ENCODE measurements at regions not wholly inside any gene's neighbourhood (a gene's known extent, or its start where the extent isn't known, plus 50 kb on each side); places are given as distances from the start of the nearest gene placed in this dataset.

DNA sequence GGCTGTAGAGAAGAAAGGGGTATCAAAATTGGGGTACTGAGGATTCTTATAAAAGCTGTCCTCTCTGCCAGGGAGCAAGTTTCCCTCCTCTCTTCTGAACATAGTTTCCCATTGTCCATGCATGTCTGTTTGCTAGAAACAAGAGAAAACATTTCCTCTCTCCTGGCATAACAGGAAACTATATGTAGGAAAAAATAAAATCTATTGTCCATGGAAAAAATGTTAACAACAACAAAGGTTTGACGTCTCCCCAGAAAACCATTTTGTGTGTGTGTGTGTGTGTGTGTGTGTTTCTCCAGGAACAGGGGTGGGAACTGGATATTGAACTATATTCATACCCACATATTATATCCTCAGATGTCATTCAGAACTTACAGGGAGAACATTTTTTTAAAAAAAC, 107.2 kb downstream of the GASK1B start:
- Histone ChIP-seq H2AFZ (ENCODE audit: low read depth, low read length) (no peak overlapping the region), H3K27me3 (ENCODE audit: low read depth, low read length) (no peaks in the 10 kb centered on the region), H3K9me3 (ENCODE audit: insufficient read depth, low read length) (no peaks in the 10 kb centered on the region)

DNA sequence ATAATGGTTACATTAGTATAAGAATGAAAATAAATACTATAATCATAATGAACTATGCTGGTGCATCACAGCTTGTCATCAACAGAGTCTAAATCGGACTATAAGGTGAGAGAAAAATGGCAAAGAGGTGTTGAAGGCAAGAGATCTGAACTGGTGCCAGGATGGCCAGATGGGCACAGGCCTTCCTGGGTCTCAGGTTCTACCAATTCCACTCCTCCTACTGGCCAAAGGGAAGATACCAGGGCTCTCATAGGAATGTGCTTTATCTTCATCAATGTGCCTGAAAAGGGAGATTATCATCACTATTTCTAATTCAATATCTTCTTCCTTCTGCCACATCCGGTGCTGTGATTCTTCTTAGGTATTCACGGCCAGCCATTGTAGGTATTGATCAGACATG, 107.6 kb downstream of the GASK1B start:
- H3K4me1 ChIP-seq (ENCODE audit: low read length): no peaks in the 10 kb centered on the region
- H4K20me1 ChIP-seq (ENCODE audit: insufficient read depth, low read length): no peaks in the 10 kb centered on the region
- no peak overlapping the region for H3K4me3 ChIP-seq (ENCODE audit: low read length)
- H3K9me3 ChIP-seq (ENCODE audit: insufficient read depth, low read length): no peaks in the 10 kb centered on the region
- H3K79me2 ChIP-seq (ENCODE audit: low read length): no peaks in the 10 kb centered on the region
- H3K4me2 ChIP-seq (ENCODE audit: low read length): no peak overlapping the region
- H3K27ac ChIP-seq (ENCODE audit: low read length): no peak overlapping the region
- TF ChIP-seq EZH2phosphoT487 (IDR thresholded peaks at IDR 0.05; ENCODE audit: low read depth): no peak
- TF ChIP-seq, protein P1, sequence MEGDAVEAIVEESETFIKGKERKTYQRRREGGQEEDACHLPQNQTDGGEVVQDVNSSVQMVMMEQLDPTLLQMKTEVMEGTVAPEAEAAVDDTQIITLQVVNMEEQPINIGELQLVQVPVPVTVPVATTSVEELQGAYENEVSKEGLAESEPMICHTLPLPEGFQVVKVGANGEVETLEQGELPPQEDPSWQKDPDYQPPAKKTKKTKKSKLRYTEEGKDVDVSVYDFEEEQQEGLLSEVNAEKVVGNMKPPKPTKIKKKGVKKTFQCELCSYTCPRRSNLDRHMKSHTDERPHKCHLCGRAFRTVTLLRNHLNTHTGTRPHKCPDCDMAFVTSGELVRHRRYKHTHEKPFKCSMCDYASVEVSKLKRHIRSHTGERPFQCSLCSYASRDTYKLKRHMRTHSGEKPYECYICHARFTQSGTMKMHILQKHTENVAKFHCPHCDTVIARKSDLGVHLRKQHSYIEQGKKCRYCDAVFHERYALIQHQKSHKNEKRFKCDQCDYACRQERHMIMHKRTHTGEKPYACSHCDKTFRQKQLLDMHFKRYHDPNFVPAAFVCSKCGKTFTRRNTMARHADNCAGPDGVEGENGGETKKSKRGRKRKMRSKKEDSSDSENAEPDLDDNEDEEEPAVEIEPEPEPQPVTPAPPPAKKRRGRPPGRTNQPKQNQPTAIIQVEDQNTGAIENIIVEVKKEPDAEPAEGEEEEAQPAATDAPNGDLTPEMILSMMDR (IDR thresholded peaks at IDR 0.05; ENCODE audit: low read depth, low read length): no peak
- no peak overlapping the region for H3K9ac ChIP-seq (ENCODE audit: low read length)
- no peaks in the 10 kb centered on the region for H3K36me3 ChIP-seq (replicated peaks; ENCODE audit: low read depth, low read length)
- no peaks in the 10 kb centered on the region for H3K27me3 ChIP-seq (ENCODE audit: low read depth, low read length)
- H2AFZ ChIP-seq (ENCODE audit: low read depth, low read length): no peak overlapping the region

More for the DNA sequence above, 107.2 kb downstream of the GASK1B start:
- Histone ChIP-seq H3K79me2 (ENCODE audit: low read length) (no peaks in the 10 kb centered on the region), H3K4me2 (ENCODE audit: low read length) (no peak overlapping the region), H3K4me3 (ENCODE audit: low read length) (no peak overlapping the region), H3K36me3 (replicated peaks; ENCODE audit: low read depth, low read length) (no peaks in the 10 kb centered on the region), H4K20me1 (ENCODE audit: insufficient read depth, low read length) (no peaks in the 10 kb centered on the region), H3K4me1 (ENCODE audit: low read length) (no peaks in the 10 kb centered on the region), H3K27ac (ENCODE audit: low read length) (no peak overlapping the region), H3K9ac (ENCODE audit: low read length) (no peak overlapping the region)
- TF ChIP-seq, protein P1 (IDR thresholded peaks at IDR 0.05; ENCODE audit: low read depth, low read length): no peak
- TF ChIP-seq EZH2phosphoT487 (IDR thresholded peaks at IDR 0.05; ENCODE audit: low read depth): no peak

DNA sequence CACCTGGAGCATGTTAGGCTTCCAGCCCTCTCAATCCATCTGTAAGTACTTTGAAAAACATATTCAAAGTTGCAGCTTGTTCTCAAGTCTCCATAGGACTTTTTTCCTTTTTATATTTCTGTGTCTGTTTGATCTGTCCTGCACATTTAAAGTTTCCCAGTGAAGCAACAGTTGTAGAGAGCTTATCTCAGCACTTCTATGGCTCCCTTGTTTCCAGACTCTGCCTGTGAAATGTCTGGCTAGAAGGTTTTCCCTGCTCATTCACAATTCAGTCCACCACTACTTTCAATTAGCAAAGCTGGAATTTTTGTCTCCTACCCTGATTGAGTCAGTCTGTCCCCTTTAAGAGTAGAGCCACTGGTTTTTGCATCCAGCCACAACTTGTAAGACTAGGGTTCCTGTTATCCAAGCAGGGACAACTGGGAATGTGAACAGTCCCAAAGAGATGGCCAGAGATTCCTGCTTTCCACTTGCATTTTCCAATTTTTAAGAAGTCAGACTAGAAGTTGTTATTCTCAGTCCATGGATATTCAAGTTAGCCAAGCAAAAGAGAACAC, 116.1 kb downstream of the GASK1B start:
- no peaks in the 10 kb centered on the region for H3K9me3 ChIP-seq (ENCODE audit: insufficient read depth, low read length)
- no peaks in the 10 kb centered on the region for H3K36me3 ChIP-seq (replicated peaks; ENCODE audit: low read depth, low read length)
- no peaks in the 10 kb centered on the region for H3K79me2 ChIP-seq (ENCODE audit: low read length)
- 0 out of 2 replicates have a peak overlapping the region, but pooled peaks have one; percentile 0 for H2AFZ ChIP-seq (ENCODE audit: low read depth, low read length)
- no peaks in the 10 kb centered on the region for H4K20me1 ChIP-seq (ENCODE audit: insufficient read depth, low read length)
- no peaks in the 10 kb centered on the region for H3K4me1 ChIP-seq (ENCODE audit: low read length)
- H3K4me3 ChIP-seq (ENCODE audit: low read length): no peak overlapping the region
- H3K4me2 ChIP-seq (ENCODE audit: low read length): no peak overlapping the region
- TF ChIP-seq, protein P1 (IDR thresholded peaks at IDR 0.05; ENCODE audit: low read depth, low read length): no peak
- no peak for TF ChIP-seq EZH2phosphoT487 (IDR thresholded peaks at IDR 0.05; ENCODE audit: low read depth)
- H3K27me3 ChIP-seq (ENCODE audit: low read depth, low read length): no peaks in the 10 kb centered on the region
- H3K9ac ChIP-seq (ENCODE audit: low read length): no peak overlapping the region
- H3K27ac ChIP-seq (ENCODE audit: low read length): no peak overlapping the region

DNA sequence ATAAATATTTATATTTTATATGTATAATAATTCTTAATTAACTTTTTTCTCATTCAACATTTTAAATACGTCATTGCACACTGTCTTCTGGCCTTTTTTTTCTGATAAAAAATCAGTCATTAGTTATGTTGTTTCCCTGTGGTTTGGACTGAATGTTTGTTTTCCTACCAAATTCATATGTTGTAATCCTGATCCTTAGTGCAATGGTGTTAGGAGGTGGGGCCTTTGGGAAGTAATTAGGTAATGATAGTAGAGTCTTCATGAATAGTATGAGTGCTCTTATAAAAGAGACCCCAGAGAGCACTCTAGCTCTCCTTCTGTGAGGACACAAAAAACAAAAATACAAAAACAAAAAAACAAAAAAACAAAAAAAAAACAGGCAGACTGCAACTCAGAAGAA, 117.2 kb downstream of the GASK1B start:
- no peak overlapping the region for H3K27ac ChIP-seq (ENCODE audit: low read length)
- no peaks in the 10 kb centered on the region for H3K9me3 ChIP-seq (ENCODE audit: insufficient read depth, low read length)
- H3K4me1 ChIP-seq (ENCODE audit: low read length): no peaks in the 10 kb centered on the region
- H3K9ac ChIP-seq (ENCODE audit: low read length): no peak overlapping the region
- no peaks in the 10 kb centered on the region for H4K20me1 ChIP-seq (ENCODE audit: insufficient read depth, low read length)
- no peak overlapping the region for H3K4me2 ChIP-seq (ENCODE audit: low read length)
- H2AFZ ChIP-seq (ENCODE audit: low read depth, low read length): no peak overlapping the region
- no peak for TF ChIP-seq EZH2phosphoT487 (IDR thresholded peaks at IDR 0.05; ENCODE audit: low read depth)
- TF ChIP-seq, protein P1 (IDR thresholded peaks at IDR 0.05; ENCODE audit: low read depth, low read length): no peak
- H3K79me2 ChIP-seq (ENCODE audit: low read length): no peaks in the 10 kb centered on the region
- no peaks in the 10 kb centered on the region for H3K36me3 ChIP-seq (replicated peaks; ENCODE audit: low read depth, low read length)
- H3K27me3 ChIP-seq (ENCODE audit: low read depth, low read length): no peaks in the 10 kb centered on the region
- no peak overlapping the region for H3K4me3 ChIP-seq (ENCODE audit: low read length)
